Endothelial cell of umbilical vein (primary cell): ENCODE measurements at regions not wholly inside any gene's neighbourhood (a gene's known extent, or its start where the extent isn't known, plus 50 kb on each side); places are given as distances from the start of the nearest gene placed in this dataset.

Experiments used
- BruUV-seq: library from RNA; stranded (reverse); fragments of 400-500 nt; replicated peaks from 2 replicates; lab custom pipeline; 2021; lab: Mats Ljungman, UMichigan
- CTCF ChIA-PET: fragments of 300-600, 350-600 bp; sonication (Branson Sonifier 250); formaldehyde crosslinking; loops from one replicate; lab custom pipeline; 2021; ENCODE audit warnings: antibody characterized with exemption, inconsistent platforms; lab: Charles Lee
- POLR2A ChIA-PET: fragments of 300-600, 350-600 bp; sonication (Branson Sonifier 250); formaldehyde crosslinking; loops from one replicate; lab custom pipeline; 2021; ENCODE audit warnings: antibody characterized with exemption, inconsistent platforms; lab: Charles Lee
- DNase-seq: peaks from one replicate; pipeline ENCODE4 v3.0.0-alpha.2; 2011; ENCODE audit warnings: low read depth, low spot score
- FAIRE-seq: peaks from 2 replicates; lab custom pipeline; 2011; peaks lifted over from hg19 to GRCh38; lab: Jason Lieb, UNC
- H2AFZ ChIP-seq: 2 replicates; pipeline ENCODE4 v1.6.0; 2012; ENCODE audit warnings: low read depth, low read length, control low read depth, inconsistent platforms
- H3K27ac ChIP-seq: 2 replicates; pipeline ENCODE4 v1.5.1; 2011; ENCODE audit warnings: low read depth, mild to moderate bottlenecking, control low read depth, low read length, moderate library complexity; ENCODE audit not compliant: insufficient read depth
- H3K27me3 ChIP-seq, 2 experiments: 2 replicates each; pipeline versions ENCODE4 v1.6.0 to v1.6.1; 2011; ENCODE audit warnings: low read length in 2 of 2, mixed read lengths in 1 of 2; ENCODE audit not compliant: control insufficient read depth in 2 of 2, insufficient read depth in 2 of 2
- H3K36me3 ChIP-seq, 2 experiments: 2 replicates in 1 of 2; 3 replicates in 1 of 2; pipeline ENCODE4 v1.5.1; 2011; ENCODE audit warnings: low read length in 2 of 2, mild to moderate bottlenecking in 1 of 2, moderate library complexity in 1 of 2; ENCODE audit not compliant: control insufficient read depth in 2 of 2, insufficient read depth in 2 of 2; ENCODE audit errors: extremely low read depth in 1 of 2
- H3K4me1 ChIP-seq: 3 replicates; pipeline ENCODE4 v1.5.1; 2011; ENCODE audit warnings: mild to moderate bottlenecking, low read length; ENCODE audit not compliant: control insufficient read depth, insufficient read depth; ENCODE audit errors: extremely low read depth
- H3K4me2 ChIP-seq: 2 replicates; pipeline ENCODE4 v1.6.1; 2011; ENCODE audit warnings: low read length, control low read depth, mixed read lengths; ENCODE audit not compliant: insufficient read depth
- H3K4me3 ChIP-seq, 3 experiments: fragments of 200-600 bp in 1 of 3; sonication (generic), shearing (Covaris generic) in 1 of 3; replicated peaks in 1 of 3; 2 replicates each; pipeline ENCODE4 v1.5.1; 2011 to 2016; ENCODE audit warnings: control low read depth in 3 of 3, low read length in 3 of 3, mild to moderate bottlenecking in 2 of 3, inconsistent platforms in 1 of 3, low read depth in 1 of 3, moderate library complexity in 1 of 3; ENCODE audit not compliant: insufficient read depth in 1 of 3
- H3K79me2 ChIP-seq: 2 replicates; pipeline ENCODE4 v1.6.0; 2012; ENCODE audit warnings: low read length, inconsistent platforms; ENCODE audit not compliant: control insufficient read depth, insufficient read depth
- H3K9ac ChIP-seq: replicated peaks from 2 replicates; pipeline ENCODE3; 2011; ENCODE audit warnings: low read length, control low read depth; ENCODE audit not compliant: insufficient read depth; ENCODE audit errors: extremely low read depth
- H3K9me1 ChIP-seq: replicated peaks from 3 replicates; pipeline ENCODE4 v1.6.0; 2011; ENCODE audit warnings: mild to moderate bottlenecking, low read length; ENCODE audit not compliant: control insufficient read depth, insufficient read depth; ENCODE audit errors: extremely low read depth
- H3K9me3 ChIP-seq: replicated peaks from 2 replicates; pipeline ENCODE4 v1.5.1; 2012; ENCODE audit warnings: low read length, inconsistent platforms; ENCODE audit not compliant: control insufficient read depth, insufficient read depth
- H4K20me1 ChIP-seq: replicated peaks from 2 replicates; pipeline ENCODE3; 2011; ENCODE audit warnings: mild to moderate bottlenecking, low read length; ENCODE audit not compliant: control insufficient read depth, insufficient read depth; ENCODE audit errors: extremely low read depth
- CTCF ChIP-seq, 2 donors: IDR thresholded peaks; 1 replicate in 1 of 2; 2 replicates in 1 of 2; pipeline ENCODE4 v1.5.1; 2011; ENCODE audit warnings: low read length in 2 of 2, mild to moderate bottlenecking in 2 of 2, moderate library complexity in 2 of 2, control low read depth in 1 of 2, inconsistent platforms in 1 of 2, low read depth in 1 of 2; ENCODE audit not compliant: insufficient read depth in 1 of 2; ENCODE audit errors: extremely low read depth in 1 of 2
- EZH2 ChIP-seq: IDR thresholded peaks from 2 replicates; pipeline ENCODE4 v1.6.1; 2012; ENCODE audit warnings: borderline replicate concordance, low read depth, mild to moderate bottlenecking, moderate library complexity, low read length, inconsistent platforms; ENCODE audit not compliant: severe bottlenecking
- FOS ChIP-seq: IDR thresholded peaks from 2 replicates; pipeline ENCODE4 v1.6.1; 2011; ENCODE audit warnings: mild to moderate bottlenecking, low read length, moderate library complexity, borderline replicate concordance; ENCODE audit not compliant: insufficient read depth
- GATA2 ChIP-seq: IDR thresholded peaks from 2 replicates; pipeline ENCODE4 v1.7.0; 2011; ENCODE audit warnings: low read depth, mild to moderate bottlenecking, moderate library complexity, mixed read lengths, low read length; ENCODE audit not compliant: insufficient read length, insufficient read depth
- JUN ChIP-seq: IDR thresholded peaks from 2 replicates; pipeline ENCODE4 v1.6.1; 2011; ENCODE audit warnings: borderline replicate concordance, low read depth; ENCODE audit not compliant: insufficient read length, insufficient read depth
- MYC ChIP-seq: IDR thresholded peaks from one replicate; pipeline ENCODE4 v1.6.1; 2011; ENCODE audit warnings: mild to moderate bottlenecking, low read depth, low read length
- POLR2A ChIP-seq: IDR thresholded peaks from 2 replicates; pipeline ENCODE4 v1.6.1; 2012; ENCODE audit warnings: low read depth, mild to moderate bottlenecking, control low read depth, low read length
- POLR2AphosphoS5 ChIP-seq: IDR thresholded peaks from 2 replicates; pipeline ENCODE4 v1.6.1; 2012; ENCODE audit warnings: low read depth, mild to moderate bottlenecking, control low read depth, low read length, moderate library complexity; ENCODE audit not compliant: insufficient read depth
- dilution Hi-C: fragments of 300-500 bp; cut with MboI; formaldehyde crosslinking; loops from one replicate; pipeline ENCODE4 v1.15.0; 2019; ENCODE audit warnings: low sequenced_read_pairs; ENCODE audit not compliant: extremely low pct_ligation_motif_present
- intact Hi-C: fragments of 100-400 bp; cut with micrococcal nuclease; formaldehyde crosslinking; loops from one replicate; pipeline ENCODE4 v1.10.0; 2022
- TF ChIP-seq, protein P1 (sequence below): IDR thresholded peaks from 2 replicates; pipeline ENCODE4 v1.6.1; 2011; ENCODE audit not compliant: insufficient read depth, insufficient read length

DNA sequence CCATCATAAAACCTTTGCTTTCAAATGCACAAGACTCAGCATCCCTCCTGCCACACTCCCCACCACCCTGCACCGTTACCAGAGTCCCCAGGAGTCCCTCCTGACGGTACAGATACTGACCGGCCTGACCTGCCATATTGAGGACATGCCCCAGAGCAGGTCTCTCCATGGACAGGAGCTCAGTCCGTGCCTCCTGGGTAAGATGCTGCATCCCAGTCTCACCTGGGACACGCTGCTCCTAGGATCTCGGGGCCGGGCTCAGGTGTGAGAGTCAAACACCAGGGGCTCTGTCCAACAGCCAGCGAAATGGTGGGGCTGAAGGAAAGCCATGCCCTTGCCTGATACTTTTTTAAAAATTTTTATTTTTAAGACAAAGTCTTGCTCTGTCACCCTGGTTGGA lies 328.3 kb downstream of the SHANK2 start:
- no TSS peak for BruUV-seq

More for the DNA sequence above, 328.3 kb downstream of the SHANK2 start:
- no peaks in the 10 kb centered on the region for H3K4me1 ChIP-seq
- H3K27ac ChIP-seq: no peak overlapping the region
- H3K36me3 ChIP-seq: no peaks in the 10 kb centered on the region
- H4K20me1 ChIP-seq: no peaks in the 10 kb centered on the region
- dilution Hi-C loops (no loop called here), intact Hi-C loops (no loop called here)
- H3K79me2 ChIP-seq: no peaks in the 10 kb centered on the region
- H3K4me2 ChIP-seq: no peak overlapping the region
- no peak for DNase-seq
- H2AFZ ChIP-seq: no peak overlapping the region
- H3K4me3 ChIP-seq: no peak overlapping the region
- ChIA-PET CTCF (no interaction called here), POLR2A (no interaction called here)
- H3K9me3 ChIP-seq: no peaks in the 10 kb centered on the region
- H3K9me1 ChIP-seq: no peaks in the 10 kb centered on the region
- no peak overlapping the region for H3K9ac ChIP-seq
- no peak for FAIRE-seq
- TF ChIP-seq JUN: no peak
- no peak for TF ChIP-seq EZH2
- TF ChIP-seq, protein P1, sequence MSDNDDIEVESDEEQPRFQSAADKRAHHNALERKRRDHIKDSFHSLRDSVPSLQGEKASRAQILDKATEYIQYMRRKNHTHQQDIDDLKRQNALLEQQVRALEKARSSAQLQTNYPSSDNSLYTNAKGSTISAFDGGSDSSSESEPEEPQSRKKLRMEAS: no peak
- TF ChIP-seq GATA2: no peak
- TF ChIP-seq POLR2AphosphoS5: no peak
- TF ChIP-seq POLR2A: no peak
- TF ChIP-seq MYC: no peak
- no peak for TF ChIP-seq FOS
- no peak for TF ChIP-seq CTCF (IDR thresholded peaks at IDR 0.05; ENCODE audit: extremely low read depth in 1 of 2, insufficient read depth in 1 of 2, low read depth in 1 of 2, low read length in 2 of 2)
- no peaks in the 10 kb centered on the region for H3K27me3 ChIP-seq
